ENCODE measurements at regions not wholly inside any gene's neighbourhood (a gene's known extent, or its start where the extent isn't known, plus 50 kb on each side); places are given as distances from the start of the nearest gene placed in this dataset.

GRCh38 chr18:71028285-71028762, 739.5 kb downstream of the SOCS6 start:
- TF ChIP-seq CTCF (conservative IDR thresholded peaks at IDR 0.05; ENCODE audit: low read depth, low read length): no peak
- no peak for TF ChIP-seq EZH2 (IDR thresholded peaks at IDR 0.05; ENCODE audit: borderline replicate concordance, low read depth, low read length, poor library complexity, severe bottlenecking)

All from A673 (cell line).